ENCODE measurements at regions not wholly inside any gene's neighbourhood (a gene's known extent, or its start where the extent isn't known, plus 50 kb on each side); places are given as distances from the start of the nearest gene placed in this dataset.

- H3K9me3 Mint-ChIP-seq: no peaks in the 10 kb centered on the region
- H3K36me3 ChIP-seq (ENCODE audit: insufficient read depth): no peaks in the 10 kb centered on the region
- no peak for ATAC-seq
- no peaks in the 10 kb centered on the region for H3K27me3 Mint-ChIP-seq (ENCODE audit: insufficient read depth, low read depth, poor library complexity)
- H3K4me2 ChIP-seq: no peak overlapping the region
- no peak overlapping the region for H3K27ac Mint-ChIP-seq
- no peaks in the 10 kb centered on the region for H3K4me1 ChIP-seq (ENCODE audit: insufficient read depth)
- no peaks in the 10 kb centered on the region for H3K36me3 Mint-ChIP-seq (ENCODE audit: low read depth)
- no peaks in the 10 kb centered on the region for H3F3A ChIP-seq (replicated peaks; ENCODE audit: low read depth)
- no peak overlapping the region for H3K4me3 Mint-ChIP-seq
- DNase-seq (ENCODE audit: low spot score): no peak
- no peaks in the 10 kb centered on the region for H3K4me1 Mint-ChIP-seq
- no peak overlapping the region for H3K4me3 ChIP-seq
- H3K27me3 ChIP-seq (ENCODE audit: insufficient read depth): no peaks in the 10 kb centered on the region
- 0 out of 2 replicates have a peak, but pooled peaks cover 3% of the 10 kb centered on the region for H3K9me2 ChIP-seq (ENCODE audit: insufficient read depth)
- H3K27ac ChIP-seq (ENCODE audit: low read depth): no peak overlapping the region
- H3K79me2 ChIP-seq (replicated peaks; ENCODE audit: insufficient read depth): no peaks in the 10 kb centered on the region
- no peak overlapping the region for H2AFZ ChIP-seq
- TF ChIP-seq STAT1 (IDR thresholded peaks at IDR 0.05; ENCODE audit: unreplicated experiment) (no peak), ETS1 (IDR thresholded peaks at IDR 0.05) (no peak), JUNB (IDR thresholded peaks at IDR 0.05; ENCODE audit: unreplicated experiment) (no peak), CREB1 (CRISPR knock-in tag; IDR thresholded peaks at IDR 0.05; ENCODE audit: low read depth) (no peak), CTCF (conservative IDR thresholded peaks at IDR 0.05; ENCODE audit: low read depth in 2 of 2) (no peak), ZNF114 (CRISPR knock-in tag; IDR thresholded peaks at IDR 0.05) (no peak), NANOG (IDR thresholded peaks at IDR 0.05; ENCODE audit: borderline replicate concordance) (no peak)
- no peaks in the 10 kb centered on the region for H4K20me1 ChIP-seq (replicated peaks; ENCODE audit: insufficient read depth)
Measured at GRCh38 chr4:149973181-149973580, 105.1 kb upstream of the DCLK2 start.

GRCh38 chr4:149975172-149975571, 103.1 kb upstream of the DCLK2 start:
- Histone ChIP-seq H3K4me2 (no peak overlapping the region), H4K20me1 (replicated peaks; ENCODE audit: insufficient read depth) (no peaks in the 10 kb centered on the region), H3K27ac (ENCODE audit: low read depth) (no peak overlapping the region), H2AFZ (no peak overlapping the region), H3K36me3 (ENCODE audit: insufficient read depth) (no peaks in the 10 kb centered on the region), H3K4me3 (no peak overlapping the region), H3K79me2 (replicated peaks; ENCODE audit: insufficient read depth) (no peaks in the 10 kb centered on the region), H3K9me2 (ENCODE audit: insufficient read depth) (no peaks in the 10 kb centered on the region), H3K27me3 (ENCODE audit: insufficient read depth) (no peaks in the 10 kb centered on the region), H3F3A (replicated peaks; ENCODE audit: low read depth) (no peaks in the 10 kb centered on the region), H3K4me1 (ENCODE audit: insufficient read depth) (no peaks in the 10 kb centered on the region)
- DNase-seq (ENCODE audit: low spot score) (no peak), ATAC-seq (no peak)
- no peaks in the 10 kb centered on the region for H3K36me3 Mint-ChIP-seq (ENCODE audit: low read depth)
- H3K9me3 Mint-ChIP-seq: no peaks in the 10 kb centered on the region
- H3K27me3 Mint-ChIP-seq (ENCODE audit: insufficient read depth, low read depth, poor library complexity): no peaks in the 10 kb centered on the region
- H3K4me3 Mint-ChIP-seq: no peak overlapping the region
- no peak overlapping the region for H3K27ac Mint-ChIP-seq
- TF ChIP-seq EZH2 (IDR thresholded peaks at IDR 0.05; ENCODE audit: low read depth, unreplicated experiment) (no peak), POLR2AphosphoS5 (IDR thresholded peaks at IDR 0.05; ENCODE audit: low read depth) (no peak), NANOG (IDR thresholded peaks at IDR 0.05; ENCODE audit: borderline replicate concordance) (no peak), REST (IDR thresholded peaks at IDR 0.05; ENCODE audit: unreplicated experiment) (no peak), CTCF (conservative IDR thresholded peaks at IDR 0.05; ENCODE audit: low read depth in 2 of 2) (no peak), EZH2phosphoT487 (IDR thresholded peaks at IDR 0.05; ENCODE audit: unreplicated experiment) (no peak), ETS1 (IDR thresholded peaks at IDR 0.05) (no peak)
- no peaks in the 10 kb centered on the region for H3K4me1 Mint-ChIP-seq
